OCI-LY3 (cell line): ENCODE measurements at regions not wholly inside any gene's neighbourhood (a gene's known extent, or its start where the extent isn't known, plus 50 kb on each side); places are given as distances from the start of the nearest gene placed in this dataset.

ENCODE experiments used
- EZH2phosphoT487 ChIP-seq: fragments of 200-600 bp; shearing (Covaris generic); IDR thresholded peaks from 2 replicates; pipeline ENCODE4 v1.6.1; 2018; ENCODE audit warnings: antibody characterized with exemption, mixed run types, low read depth
- TF ChIP-seq, protein P1 (sequence below): fragments of 200-600, 300-600 bp; sonication (generic); IDR thresholded peaks from 2 replicates; pipeline ENCODE4 v1.5.1; 2014; ENCODE audit warnings: antibody characterized with exemption, low read length, low read depth

DNA sequence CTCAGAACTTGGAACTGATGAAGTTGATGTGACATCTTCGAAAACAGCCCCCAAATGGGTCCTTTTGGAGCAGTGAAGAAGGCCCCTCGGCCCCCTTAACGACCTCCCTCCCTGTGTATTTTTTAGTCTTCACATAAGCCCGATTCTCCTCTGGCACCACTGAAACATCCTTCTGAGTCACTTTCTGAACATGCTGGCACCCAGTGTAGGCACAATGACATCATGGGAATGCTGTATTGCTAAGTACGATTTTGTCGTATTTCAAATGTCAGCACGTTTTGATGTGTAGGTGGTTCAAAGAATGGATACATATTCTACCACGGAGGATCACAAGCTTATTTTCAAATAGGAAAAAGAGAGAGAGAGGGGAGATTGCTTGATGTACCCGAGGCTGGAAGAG lies 111.7 kb upstream of the RIOK3 start:
- TF ChIP-seq, protein P1, sequence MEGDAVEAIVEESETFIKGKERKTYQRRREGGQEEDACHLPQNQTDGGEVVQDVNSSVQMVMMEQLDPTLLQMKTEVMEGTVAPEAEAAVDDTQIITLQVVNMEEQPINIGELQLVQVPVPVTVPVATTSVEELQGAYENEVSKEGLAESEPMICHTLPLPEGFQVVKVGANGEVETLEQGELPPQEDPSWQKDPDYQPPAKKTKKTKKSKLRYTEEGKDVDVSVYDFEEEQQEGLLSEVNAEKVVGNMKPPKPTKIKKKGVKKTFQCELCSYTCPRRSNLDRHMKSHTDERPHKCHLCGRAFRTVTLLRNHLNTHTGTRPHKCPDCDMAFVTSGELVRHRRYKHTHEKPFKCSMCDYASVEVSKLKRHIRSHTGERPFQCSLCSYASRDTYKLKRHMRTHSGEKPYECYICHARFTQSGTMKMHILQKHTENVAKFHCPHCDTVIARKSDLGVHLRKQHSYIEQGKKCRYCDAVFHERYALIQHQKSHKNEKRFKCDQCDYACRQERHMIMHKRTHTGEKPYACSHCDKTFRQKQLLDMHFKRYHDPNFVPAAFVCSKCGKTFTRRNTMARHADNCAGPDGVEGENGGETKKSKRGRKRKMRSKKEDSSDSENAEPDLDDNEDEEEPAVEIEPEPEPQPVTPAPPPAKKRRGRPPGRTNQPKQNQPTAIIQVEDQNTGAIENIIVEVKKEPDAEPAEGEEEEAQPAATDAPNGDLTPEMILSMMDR = no peak
- no peak for TF ChIP-seq EZH2phosphoT487
